HG02852 (cell line): ENCODE measurements at regions not wholly inside any gene's neighbourhood (a gene's known extent, or its start where the extent isn't known, plus 50 kb on each side); places are given as distances from the start of the nearest gene placed in this dataset.

ENCODE experiments used
- ATAC-seq: cut with Tn5 transposase; IDR thresholded peaks from one replicate; pipeline ENCODE4 v1.9.1; 2021; ENCODE audit warnings: mild to moderate bottlenecking, moderate library complexity; ENCODE audit not compliant: unreplicated experiment

GRCh38 chr22:47394504-47395440 is 632.3 kb downstream of the TBC1D22A start:
- ATAC-seq, result no peak

DNA sequence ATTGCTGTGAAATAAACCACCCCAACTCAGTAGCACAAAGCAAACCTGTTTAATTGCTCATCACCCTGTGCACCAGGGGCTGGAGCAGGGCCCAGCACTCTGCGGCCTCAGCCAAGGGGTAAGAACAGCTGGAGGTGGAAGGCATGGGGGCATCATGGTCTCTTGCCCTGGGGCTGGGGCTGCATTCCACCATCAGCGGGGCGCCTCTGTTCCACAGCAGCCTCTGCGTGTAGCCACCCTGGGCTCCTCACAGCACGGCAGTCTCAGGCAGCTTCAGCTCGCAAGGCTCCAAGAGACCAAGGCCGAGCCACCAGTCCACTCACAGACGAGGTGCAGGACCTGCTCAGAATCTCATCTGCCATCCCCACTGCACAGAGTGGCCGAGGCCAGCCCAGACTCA is 630.7 kb downstream of the TBC1D22A start:
- ATAC-seq, result no peak

DNA sequence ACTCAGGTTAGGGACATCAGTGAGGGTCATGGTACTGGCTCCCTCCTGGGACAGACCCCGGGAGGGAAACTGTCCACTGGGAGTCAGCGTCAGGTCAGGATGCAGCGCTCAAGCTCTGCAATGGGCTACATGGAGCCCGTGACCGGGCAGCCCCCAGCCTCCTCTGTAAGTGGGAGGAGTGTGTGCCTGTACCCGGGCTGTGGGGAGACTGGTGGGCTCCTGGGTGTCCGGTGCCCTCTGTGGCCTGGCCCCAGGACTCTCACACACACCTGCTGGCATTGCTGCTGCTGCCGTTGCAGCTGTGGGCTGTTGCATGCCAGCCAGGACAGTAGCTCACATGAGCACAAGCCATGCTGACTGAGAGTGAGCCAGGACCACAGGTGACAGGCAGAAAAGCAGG is 630.3 kb downstream of the TBC1D22A start:
- ATAC-seq, result no peak

GRCh38 chr22:47392054-47392347 is 629.6 kb downstream of the TBC1D22A start:
- no peak for ATAC-seq

DNA sequence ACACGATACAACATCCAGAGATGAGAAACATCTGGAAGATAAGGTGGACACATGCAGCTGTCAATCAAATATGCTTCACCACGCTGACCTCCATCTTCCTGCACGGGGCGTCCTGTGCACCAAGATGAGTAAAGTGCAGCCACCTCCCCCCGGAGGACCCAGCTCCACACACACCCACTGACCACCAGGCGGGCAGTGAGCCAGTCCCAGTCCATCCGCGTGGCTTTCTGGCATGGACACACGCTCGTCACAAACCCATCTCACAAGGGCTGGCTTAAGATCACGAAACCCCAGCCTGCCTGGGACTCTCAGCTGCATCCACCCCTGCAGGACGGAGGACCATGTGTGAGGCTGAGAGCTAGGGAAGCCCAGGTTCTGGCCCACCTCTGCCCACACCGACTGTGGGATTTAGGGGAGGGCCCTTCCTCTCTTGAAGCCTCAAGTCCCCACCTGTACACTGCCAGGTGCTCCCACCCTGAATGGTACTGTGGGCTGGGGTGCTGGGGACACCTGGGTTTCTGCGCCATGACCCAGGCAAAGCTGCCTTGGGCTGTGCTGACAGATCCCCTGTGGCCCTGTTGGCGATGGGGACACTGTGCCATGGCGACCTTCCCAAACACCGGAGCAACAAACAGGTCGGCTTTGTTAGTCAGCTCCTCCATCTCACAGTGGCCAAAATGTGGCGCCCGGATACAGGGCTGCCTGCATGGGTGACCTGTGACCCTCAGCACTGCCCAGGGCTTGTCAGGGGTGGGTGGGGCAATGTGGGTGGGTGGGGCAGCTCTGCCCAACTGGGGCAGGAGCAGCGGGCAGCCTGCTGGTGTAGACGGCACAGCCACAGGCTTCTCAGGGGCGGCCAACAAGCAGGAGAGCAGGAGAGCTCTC is 629.0 kb downstream of the TBC1D22A start:
- ATAC-seq, result no peak

DNA sequence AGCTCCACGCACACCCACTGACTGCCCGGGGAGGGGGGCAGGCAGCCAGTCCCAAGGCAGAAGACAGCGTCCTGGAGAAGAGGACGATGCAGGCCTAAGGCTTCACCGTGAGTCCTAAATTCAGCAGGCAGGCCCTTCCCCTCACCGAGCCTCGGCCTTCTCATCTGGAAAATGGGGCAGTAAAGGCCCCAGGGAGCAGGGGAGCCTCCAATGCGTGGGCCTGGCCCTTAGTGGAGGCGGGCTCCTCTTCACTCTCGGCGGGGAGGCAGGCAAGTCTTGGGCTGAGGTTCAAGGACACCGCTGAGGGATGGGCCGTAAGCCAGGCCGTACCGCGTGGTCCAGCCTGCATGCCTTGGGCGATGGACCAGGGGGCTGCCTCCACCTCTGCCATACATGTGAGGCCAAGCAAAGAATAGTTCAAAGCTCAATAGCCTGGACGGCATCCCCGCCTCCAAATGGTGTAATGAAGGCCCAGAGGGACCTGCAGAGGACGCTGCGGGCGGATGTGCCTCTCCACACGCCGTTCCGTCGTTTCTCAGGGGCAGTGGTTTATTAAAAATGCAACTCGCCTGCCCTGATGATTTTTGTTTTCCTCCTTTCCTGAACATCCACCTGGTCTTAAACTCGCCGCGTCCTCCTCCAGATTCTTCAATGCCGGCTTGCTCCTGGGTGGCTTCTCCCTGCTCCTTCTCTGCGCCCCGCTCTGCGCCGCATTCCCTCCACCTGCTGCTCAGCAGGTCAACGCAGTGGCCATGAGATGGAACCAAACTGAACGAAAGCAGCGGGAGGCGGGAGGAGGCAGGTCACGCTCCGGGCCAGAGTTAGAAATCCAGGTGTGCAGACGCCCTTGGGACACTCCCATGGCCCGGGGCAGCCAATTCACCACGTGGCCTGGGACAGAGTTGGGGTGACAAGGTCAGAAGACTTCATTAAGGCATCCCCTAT is 627.8 kb downstream of the TBC1D22A start:
- no peak for ATAC-seq

- no peak for ATAC-seq
Observed at GRCh38 chr22:47389201-47389600, 626.8 kb downstream of the TBC1D22A start.

GRCh38 chr22:47388778-47389177 is 626.3 kb downstream of the TBC1D22A start:
- no peak for ATAC-seq

GRCh38 chr22:47388331-47388730 is 625.9 kb downstream of the TBC1D22A start:
- no peak for ATAC-seq

GRCh38 chr22:47386812-47387510 is 624.5 kb downstream of the TBC1D22A start:
- no peak for ATAC-seq

DNA sequence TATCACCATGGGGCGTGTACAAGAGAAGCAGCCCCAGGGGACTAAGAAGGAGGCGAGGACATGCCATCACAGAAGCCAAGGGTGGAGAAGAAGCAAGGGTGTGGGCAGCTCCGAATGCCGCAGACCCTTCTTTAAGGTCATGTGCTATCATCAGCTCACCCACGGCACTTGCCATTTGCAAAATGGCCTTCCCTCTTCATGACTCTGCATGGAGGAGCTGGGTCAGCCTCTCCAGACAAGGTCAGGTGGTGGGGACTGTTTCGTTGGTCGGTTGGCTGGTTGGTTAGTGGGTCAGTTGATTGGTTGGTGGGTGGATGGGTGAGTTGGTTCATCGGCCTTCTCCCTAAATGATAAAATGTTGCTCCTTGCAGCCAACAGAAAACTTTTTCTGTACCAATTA is 622.5 kb downstream of the TBC1D22A start:
- ATAC-seq, result no peak

- no peak for ATAC-seq
Observed at GRCh38 chr22:47382164-47382890, 619.9 kb downstream of the TBC1D22A start.

DNA sequence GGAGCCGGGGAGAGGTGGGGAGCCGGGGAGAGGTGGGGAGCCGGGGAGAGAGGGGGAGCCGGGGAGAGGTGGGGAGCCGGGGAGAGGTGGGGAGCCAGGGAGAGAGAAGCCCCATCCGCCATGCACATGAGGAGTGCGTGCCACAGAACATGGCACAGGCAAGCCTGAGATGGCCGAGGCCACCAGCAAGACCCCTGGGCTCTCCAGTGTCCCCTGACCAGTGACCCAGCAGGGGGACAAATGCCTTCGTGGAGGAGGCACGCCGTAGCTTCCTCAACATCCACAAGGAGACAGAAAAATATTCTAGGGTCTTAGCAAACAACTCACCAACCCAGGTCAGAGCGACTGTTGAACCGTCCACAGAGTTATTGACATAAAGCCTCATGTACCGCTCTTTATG is 618.8 kb downstream of the TBC1D22A start:
- no peak for ATAC-seq

DNA sequence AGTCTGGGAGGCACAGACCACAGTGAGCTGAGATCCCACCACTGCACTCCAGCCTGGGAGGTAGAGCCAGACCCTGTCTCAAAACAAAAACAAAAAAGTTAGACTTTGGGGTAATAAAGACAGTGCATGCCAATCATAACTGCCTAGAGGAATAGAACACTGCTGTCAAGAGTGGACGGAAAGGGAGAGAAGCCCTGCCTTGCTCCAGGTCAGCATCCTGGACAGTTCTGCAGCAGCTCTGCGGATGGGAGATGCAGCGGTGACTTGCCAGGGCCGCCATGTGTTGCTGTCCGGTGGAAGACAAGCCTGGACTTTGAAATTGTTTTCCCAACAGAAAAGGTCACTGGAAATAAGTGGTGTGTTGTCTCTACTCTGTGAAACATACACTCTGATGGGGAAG is 618.2 kb downstream of the TBC1D22A start:
- no peak for ATAC-seq

- ATAC-seq, result no peak
Observed at GRCh38 chr22:47379037-47379436, 616.6 kb downstream of the TBC1D22A start.

DNA sequence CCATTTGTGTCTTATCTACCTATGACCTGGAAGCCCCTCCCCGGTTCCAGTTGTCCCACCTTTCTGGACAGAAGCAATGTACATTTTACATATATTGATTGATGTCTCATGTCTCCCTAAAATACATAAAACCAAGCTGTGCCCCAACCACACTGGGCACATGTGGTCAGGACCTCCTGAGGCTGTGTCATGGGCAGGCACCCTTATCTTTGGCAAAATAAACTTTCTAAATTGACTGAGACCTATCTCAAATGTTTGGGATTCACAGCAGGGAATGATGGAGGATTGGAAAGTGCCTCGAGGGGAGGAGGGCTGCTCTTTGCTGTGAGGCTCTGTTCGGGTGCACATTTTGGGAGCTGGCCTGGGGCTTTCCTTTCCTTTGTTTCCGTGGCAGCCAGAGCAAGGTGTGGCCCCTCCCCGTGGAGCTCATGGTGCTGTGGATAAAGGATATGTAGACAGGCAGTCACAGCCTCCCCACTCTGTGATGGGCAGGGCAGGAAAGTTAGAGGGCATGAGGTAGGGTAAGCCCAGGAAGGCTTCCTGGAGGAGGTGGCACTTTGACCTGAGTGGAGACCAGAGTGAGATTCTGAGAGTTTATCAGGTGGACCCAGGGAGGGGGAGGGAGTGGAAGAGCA is 615.6 kb downstream of the TBC1D22A start:
- ATAC-seq, result no peak

GRCh38 chr22:47376901-47377505 is 614.6 kb downstream of the TBC1D22A start:
- no peak for ATAC-seq

DNA sequence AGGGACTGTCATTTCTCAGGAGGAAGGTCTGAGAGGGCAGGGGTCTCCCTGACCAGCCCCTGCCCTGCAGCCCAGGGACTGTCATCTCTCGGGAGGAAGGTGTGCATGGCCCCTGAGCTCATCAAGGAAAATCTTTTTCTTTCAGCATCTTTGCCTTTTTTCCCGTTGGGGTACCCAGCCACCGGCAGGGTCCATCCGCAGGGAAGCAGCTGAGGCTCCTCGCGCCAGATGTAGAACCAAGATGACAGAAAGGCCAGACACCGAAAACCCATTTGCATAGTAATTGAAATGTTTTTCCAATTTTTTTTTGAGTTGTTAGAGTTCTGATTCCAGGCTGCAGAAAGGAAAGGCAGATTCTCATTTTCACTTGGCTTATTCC is 613.9 kb downstream of the TBC1D22A start:
- no peak for ATAC-seq
